ENCODE measurements at regions not wholly inside any gene's neighbourhood (a gene's known extent, or its start where the extent isn't known, plus 50 kb on each side); places are given as distances from the start of the nearest gene placed in this dataset.

DNA sequence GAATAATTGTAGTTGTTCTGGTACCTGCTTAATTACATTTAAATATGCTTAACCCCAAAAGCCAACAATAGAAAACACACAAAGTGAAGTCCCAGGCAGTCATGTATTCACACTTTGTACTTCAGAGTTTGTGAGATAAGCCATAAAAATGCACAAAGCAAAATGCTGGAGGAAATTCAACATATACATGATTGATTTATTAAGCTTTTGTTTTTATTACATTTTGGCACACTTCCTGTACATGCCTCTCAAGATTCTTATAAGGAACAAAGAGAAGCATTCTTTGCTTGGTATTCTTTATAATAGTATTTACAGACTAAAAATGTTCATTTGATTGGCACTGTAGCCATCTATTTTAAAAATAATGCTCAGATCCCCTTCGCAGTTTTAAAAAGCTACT, 107.7 kb upstream of the ANK3 start:
- Histone ChIP-seq H4K20me1 (ENCODE audit: insufficient read depth) (no peaks in the 10 kb centered on the region), H3K4me3 (no peak overlapping the region), H3K27me3 (ENCODE audit: insufficient read depth, low read depth) (no peaks in the 10 kb centered on the region), H3K27ac (no peak overlapping the region), H3K4me2 (no peak overlapping the region), H3F3A (ENCODE audit: insufficient read depth, low read depth) (no peaks in the 10 kb centered on the region), H3K4me1 (replicated peaks; ENCODE audit: insufficient read depth) (no peaks in the 10 kb centered on the region), H3K9me3 (ENCODE audit: insufficient read depth, low read depth) (no peaks in the 10 kb centered on the region), H3K79me2 (ENCODE audit: low read depth) (no peaks in the 10 kb centered on the region), H2AFZ (no peak overlapping the region), H3K36me3 (ENCODE audit: low read depth) (no peaks in the 10 kb centered on the region), H3K9me2 (ENCODE audit: insufficient read depth) (no peaks in the 10 kb centered on the region)
- intact Hi-C loops (cut with micrococcal nuclease; ENCODE audit: unreplicated experiment) = no loop called here
- DNase-seq = peak in 1 of 2 experiments; percentile 28
- ChIA-PET CTCF (no interaction called here), POLR2A (ENCODE audit: unreplicated experiment) (no interaction called here)
- BruUV-seq (replicated peaks) = no TSS peak
- TF ChIP-seq, protein P1, sequence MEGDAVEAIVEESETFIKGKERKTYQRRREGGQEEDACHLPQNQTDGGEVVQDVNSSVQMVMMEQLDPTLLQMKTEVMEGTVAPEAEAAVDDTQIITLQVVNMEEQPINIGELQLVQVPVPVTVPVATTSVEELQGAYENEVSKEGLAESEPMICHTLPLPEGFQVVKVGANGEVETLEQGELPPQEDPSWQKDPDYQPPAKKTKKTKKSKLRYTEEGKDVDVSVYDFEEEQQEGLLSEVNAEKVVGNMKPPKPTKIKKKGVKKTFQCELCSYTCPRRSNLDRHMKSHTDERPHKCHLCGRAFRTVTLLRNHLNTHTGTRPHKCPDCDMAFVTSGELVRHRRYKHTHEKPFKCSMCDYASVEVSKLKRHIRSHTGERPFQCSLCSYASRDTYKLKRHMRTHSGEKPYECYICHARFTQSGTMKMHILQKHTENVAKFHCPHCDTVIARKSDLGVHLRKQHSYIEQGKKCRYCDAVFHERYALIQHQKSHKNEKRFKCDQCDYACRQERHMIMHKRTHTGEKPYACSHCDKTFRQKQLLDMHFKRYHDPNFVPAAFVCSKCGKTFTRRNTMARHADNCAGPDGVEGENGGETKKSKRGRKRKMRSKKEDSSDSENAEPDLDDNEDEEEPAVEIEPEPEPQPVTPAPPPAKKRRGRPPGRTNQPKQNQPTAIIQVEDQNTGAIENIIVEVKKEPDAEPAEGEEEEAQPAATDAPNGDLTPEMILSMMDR (conservative IDR thresholded peaks at IDR 0.05) = no peak
- no peak for TF ChIP-seq EZH2 (IDR thresholded peaks at IDR 0.05; ENCODE audit: low read depth)

DNA sequence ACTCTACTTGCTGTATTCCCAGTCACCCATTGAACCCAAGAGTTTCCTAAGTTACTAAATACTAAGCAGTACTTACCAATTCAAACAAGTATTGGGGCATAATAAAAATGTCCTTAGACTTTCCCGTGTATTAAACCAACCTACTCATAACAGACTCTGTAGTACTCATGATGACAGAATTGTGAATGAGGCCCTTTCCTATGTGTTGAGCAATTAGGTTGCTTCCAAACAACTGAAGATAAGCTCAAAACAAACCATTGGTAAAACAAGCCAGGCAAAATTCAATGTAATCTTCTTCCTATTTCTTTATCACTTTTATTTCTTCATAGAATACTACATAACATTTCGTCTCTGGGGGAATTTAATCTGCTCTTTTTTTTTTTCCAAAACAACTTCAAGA, 106.5 kb upstream of the ANK3 start:
- TF ChIP-seq, protein P1 (conservative IDR thresholded peaks at IDR 0.05) = no peak
- no peak for TF ChIP-seq EZH2 (IDR thresholded peaks at IDR 0.05; ENCODE audit: low read depth)
- Histone ChIP-seq H3K27ac (no peak overlapping the region), H3K9me3 (ENCODE audit: insufficient read depth, low read depth) (no peaks in the 10 kb centered on the region), H3K4me3 (no peak overlapping the region), H4K20me1 (ENCODE audit: insufficient read depth) (no peaks in the 10 kb centered on the region), H3K36me3 (ENCODE audit: low read depth) (no peaks in the 10 kb centered on the region), H3F3A (ENCODE audit: insufficient read depth, low read depth) (no peaks in the 10 kb centered on the region), H3K27me3 (ENCODE audit: insufficient read depth, low read depth) (no peaks in the 10 kb centered on the region), H2AFZ (no peak overlapping the region), H3K79me2 (ENCODE audit: low read depth) (no peaks in the 10 kb centered on the region), H3K4me2 (no peak overlapping the region), H3K4me1 (replicated peaks; ENCODE audit: insufficient read depth) (no peaks in the 10 kb centered on the region), H3K9me2 (ENCODE audit: insufficient read depth) (no peaks in the 10 kb centered on the region)
- CTCF ChIA-PET = interaction anchor here (0.7 kb wide), 1 partner anchor 31 kb away, joined by 4 read pairs; no protein-coding TSS in a partner anchor
- no peak for DNase-seq
- POLR2A ChIA-PET (ENCODE audit: unreplicated experiment) = interaction anchor here (1.0 kb wide), 1 partner anchor 47 kb away, joined by 3 read pairs; no protein-coding TSS in a partner anchor
- no TSS peak for BruUV-seq (replicated peaks)
- intact Hi-C loops (cut with micrococcal nuclease; ENCODE audit: unreplicated experiment) = no loop called here

DNA sequence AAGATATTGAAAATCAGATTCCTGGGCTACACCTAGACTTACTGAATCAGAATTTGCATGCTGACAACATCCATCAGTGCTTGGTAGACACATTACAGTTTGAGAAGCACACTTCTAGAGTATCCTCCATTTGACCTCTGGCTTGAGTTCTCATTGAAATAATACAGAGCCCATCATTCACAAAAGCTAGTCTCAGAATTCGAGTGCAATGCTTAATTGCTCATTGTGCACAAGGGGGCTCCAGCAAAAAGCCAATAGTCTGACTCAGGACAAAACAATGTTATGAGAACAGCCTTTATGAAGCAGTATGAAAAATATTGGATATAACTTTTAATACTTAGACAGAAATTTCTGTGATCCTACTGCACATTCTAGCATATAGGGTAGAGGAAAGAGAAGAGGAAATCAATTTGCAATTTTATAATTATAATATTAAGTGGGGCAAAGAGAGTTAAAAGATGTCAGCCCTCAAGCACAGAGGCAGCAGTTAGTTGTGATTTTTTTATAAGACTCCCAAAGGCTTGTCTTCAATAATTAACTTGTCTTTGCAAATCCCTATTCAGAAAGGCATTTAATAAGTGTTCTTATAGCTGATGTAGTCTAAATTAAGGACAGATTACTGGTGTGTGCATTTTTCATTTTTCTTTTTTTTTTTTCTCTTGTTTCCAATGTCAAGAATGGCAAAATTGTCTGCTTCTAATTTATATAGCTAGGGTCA, 105.8 kb upstream of the ANK3 start:
- ChIA-PET POLR2A (ENCODE audit: unreplicated experiment) (no interaction called here), CTCF (interaction anchor here (0.7 kb wide), 1 partner anchor 32 kb away, joined by 4 read pairs; no protein-coding TSS in a partner anchor)
- Histone ChIP-seq H3K9me3 (ENCODE audit: insufficient read depth, low read depth) (no peaks in the 10 kb centered on the region), H3K4me1 (replicated peaks; ENCODE audit: insufficient read depth) (no peaks in the 10 kb centered on the region), H3K27ac (no peak overlapping the region), H2AFZ (no peak overlapping the region), H3K4me2 (no peak overlapping the region), H3F3A (ENCODE audit: insufficient read depth, low read depth) (no peaks in the 10 kb centered on the region), H3K27me3 (ENCODE audit: insufficient read depth, low read depth) (no peaks in the 10 kb centered on the region), H3K4me3 (no peak overlapping the region), H4K20me1 (ENCODE audit: insufficient read depth) (no peaks in the 10 kb centered on the region), H3K79me2 (ENCODE audit: low read depth) (no peaks in the 10 kb centered on the region), H3K9me2 (ENCODE audit: insufficient read depth) (no peaks in the 10 kb centered on the region), H3K36me3 (ENCODE audit: low read depth) (no peaks in the 10 kb centered on the region)
- TF ChIP-seq, protein P1 (conservative IDR thresholded peaks at IDR 0.05) = no peak
- TF ChIP-seq EZH2 (IDR thresholded peaks at IDR 0.05; ENCODE audit: low read depth) = no peak
- DNase-seq = peak in 1 of 2 experiments; percentile 21
- intact Hi-C loops (cut with micrococcal nuclease; ENCODE audit: unreplicated experiment) = no loop called here
- no TSS peak for BruUV-seq (replicated peaks)

Data from PC-9 (cell line).